ENCODE measurements at regions not wholly inside any gene's neighbourhood (a gene's known extent, or its start where the extent isn't known, plus 50 kb on each side); places are given as distances from the start of the nearest gene placed in this dataset.

- DNase-seq: no peak
Measured at GRCh38 chr7:12519682-12520009, 50.9 kb upstream of the SCIN start.

Measured in DMS153 (cell line).